ENCODE measurements at regions not wholly inside any gene's neighbourhood (a gene's known extent, or its start where the extent isn't known, plus 50 kb on each side); places are given as distances from the start of the nearest gene placed in this dataset.

GRCh38 chr14:94940263-94940993 is 170.5 kb upstream of the GSC start:
- intact Hi-C loops (cut with DNase I; ENCODE audit: low total_unique reads) = no loop called here
- DNase-seq = no peak
- no peak for TF ChIP-seq POLR2A (IDR thresholded peaks at IDR 0.05)

GRCh38 chr14:94938016-94938415 is 168.1 kb upstream of the GSC start:
- H3K4me3 ChIP-seq = no peak overlapping the region
- no peak overlapping the region for H3K27ac ChIP-seq
- H3K36me3 ChIP-seq (ENCODE audit: low read depth, missing control alignments) = no peaks in the 10 kb centered on the region
- intact Hi-C loops (cut with DNase I; ENCODE audit: low total_unique reads) = no loop called here
- DNase-seq = no peak
- no peaks in the 10 kb centered on the region for H3K9me3 ChIP-seq
- peaks cover 9% of the 10 kb centered on the region for H3K4me1 ChIP-seq
- TF ChIP-seq CTCF (IDR thresholded peaks at IDR 0.05) (no peak), POLR2A (IDR thresholded peaks at IDR 0.05) (no peak)
- 50 to 91% methylated on average over 1 to 2 of the region's 2 CpGs for WGBS, 2 donors
- no peaks in the 10 kb centered on the region for H3K27me3 ChIP-seq

More at GRCh38 chr14:94940263-94940993, 170.5 kb upstream of the GSC start:
- Histone ChIP-seq H3K27me3 (no peaks in the 10 kb centered on the region), H3K4me3 (no peak overlapping the region), H3K36me3 (ENCODE audit: low read depth, missing control alignments) (no peaks in the 10 kb centered on the region), H3K9me3 (no peaks in the 10 kb centered on the region), H3K4me1 (peaks cover 9% of the 10 kb centered on the region), H3K27ac (no peak overlapping the region)
- 92 to 96% methylated on average over 10 to 11 of the region's 11 CpGs for WGBS, 2 donors

- Histone ChIP-seq H3K36me3 (ENCODE audit: low read depth, missing control alignments) (no peaks in the 10 kb centered on the region), H3K4me1 (peaks cover 9% of the 10 kb centered on the region), H3K27me3 (no peaks in the 10 kb centered on the region), H3K27ac (peak overlapping the region in 1 of 2 donors; percentile 52), H3K4me3 (peak overlapping the region; percentile 0 to 47), H3K9me3 (no peaks in the 10 kb centered on the region)
- intact Hi-C loops (cut with DNase I; ENCODE audit: low total_unique reads) = no loop called here
- TF ChIP-seq CTCF (IDR thresholded peaks at IDR 0.05) = no peak
- TF ChIP-seq POLR2A (IDR thresholded peaks at IDR 0.05) = no peak
- WGBS, 2 donors = 24 to 33% methylated on average over 9 to 24 of the region's 24 CpGs
- peak; percentile 19 for DNase-seq
Measured at GRCh38 chr14:94936901-94937685, 167.2 kb upstream of the GSC start.

GRCh38 chr14:94936401-94936892 is 166.5 kb upstream of the GSC start:
- peak overlapping the region in 1 of 2 donors; percentile 52 for H3K27ac ChIP-seq
- H3K27me3 ChIP-seq = no peaks in the 10 kb centered on the region
- intact Hi-C loops (cut with DNase I; ENCODE audit: low total_unique reads) = no loop called here
- WGBS, 2 donors = 5 to 7% methylated on average over 26 of the region's 26 CpGs
- peak; percentile 84 for DNase-seq
- peak overlapping the region; percentile 0 to 47 for H3K4me3 ChIP-seq
- TF ChIP-seq CTCF (IDR thresholded peaks at IDR 0.05) (no peak), POLR2A (IDR thresholded peaks at IDR 0.05) (no peak)
- H3K9me3 ChIP-seq = no peaks in the 10 kb centered on the region
- H3K36me3 ChIP-seq (ENCODE audit: low read depth, missing control alignments) = no peaks in the 10 kb centered on the region
- peaks cover 9% of the 10 kb centered on the region for H3K4me1 ChIP-seq

GRCh38 chr14:94935706-94936300 is 165.9 kb upstream of the GSC start:
- DNase-seq = no peak

More at GRCh38 chr14:94935706-94936300, 165.9 kb upstream of the GSC start:
- Histone ChIP-seq H3K27me3 (no peaks in the 10 kb centered on the region), H3K4me1 (peaks cover 9% of the 10 kb centered on the region), H3K9me3 (no peaks in the 10 kb centered on the region), H3K27ac (no peak overlapping the region), H3K4me3 (no peak overlapping the region), H3K36me3 (ENCODE audit: low read depth, missing control alignments) (no peaks in the 10 kb centered on the region)
- 59 to 73% methylated on average over 12 to 13 of the region's 13 CpGs for WGBS, 2 donors
- intact Hi-C loops (cut with DNase I; ENCODE audit: low total_unique reads) = no loop called here
- no peak for TF ChIP-seq POLR2A (IDR thresholded peaks at IDR 0.05)
